ENCODE measurements at regions not wholly inside any gene's neighbourhood (a gene's known extent, or its start where the extent isn't known, plus 50 kb on each side); places are given as distances from the start of the nearest gene placed in this dataset.
"Not testable (repeated sequence)": the region's sequence is repeated elsewhere in the genome, so short reads cannot be mapped to it uniquely, and the experiment has no call there.

DNA sequence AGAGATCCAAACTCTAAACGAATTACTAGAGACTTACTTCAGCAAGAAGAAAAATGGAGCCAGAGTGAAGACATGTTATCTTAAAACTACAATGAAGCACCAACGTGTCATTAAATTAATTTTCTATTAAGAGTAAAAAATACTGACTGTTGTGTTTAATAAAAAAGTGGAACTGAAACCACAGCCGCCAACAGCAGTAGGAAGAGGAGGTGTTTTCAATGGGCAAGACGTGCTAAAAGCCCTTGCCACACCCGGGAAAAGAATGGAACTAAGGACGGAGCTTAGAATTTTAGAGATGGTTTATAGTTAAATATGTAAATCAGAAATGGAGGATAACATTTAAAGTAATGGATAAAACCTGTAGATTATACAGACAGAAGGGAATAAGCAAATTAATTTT lies 608.7 kb downstream of the TFAP2A start:
- no peak for DNase-seq

DNA sequence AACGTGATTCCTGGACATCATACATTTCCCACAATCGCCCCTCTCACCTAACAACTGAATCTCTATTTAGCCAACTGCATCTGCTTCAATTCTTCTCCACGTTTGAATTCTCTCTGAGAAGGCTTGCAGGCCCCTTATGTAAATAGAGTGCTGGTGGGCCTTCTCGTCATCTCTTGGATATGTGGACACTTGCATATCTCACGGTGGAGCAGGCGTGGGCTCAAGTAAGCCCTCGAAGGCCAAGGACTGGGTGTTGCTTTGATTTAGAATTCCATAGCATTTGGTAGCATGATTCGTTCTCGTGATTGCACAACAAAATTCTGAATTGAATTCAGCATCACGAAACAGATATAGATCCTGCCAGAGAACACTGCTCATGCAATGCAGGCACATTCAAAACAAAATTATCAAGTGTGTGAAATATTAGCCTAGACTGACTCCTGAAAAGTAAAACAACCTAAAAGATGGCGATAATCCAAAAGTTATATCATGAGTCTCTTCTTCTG lies 613.6 kb downstream of the TFAP2A start:
- DNase-seq: no peak

DNA sequence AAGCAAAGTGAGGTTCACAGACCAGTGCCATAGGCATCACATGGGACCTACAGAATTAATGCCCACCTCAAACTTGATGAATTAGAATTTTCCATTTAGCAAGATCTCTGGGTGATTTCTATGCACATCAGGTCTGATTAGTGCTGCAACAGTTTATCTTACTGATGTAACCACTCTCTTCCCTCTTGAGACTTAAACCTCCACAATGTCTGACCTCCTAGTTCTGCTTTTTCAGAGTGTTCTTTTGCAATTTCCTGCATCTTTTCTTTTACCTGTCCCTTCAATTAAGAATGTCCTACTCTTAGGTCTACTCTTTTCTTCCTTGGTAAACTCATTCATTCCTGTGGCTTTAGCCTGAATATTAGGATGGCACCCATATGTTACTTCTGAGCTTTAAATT lies 615.3 kb downstream of the TFAP2A start:
- DNase-seq: no peak

DNA sequence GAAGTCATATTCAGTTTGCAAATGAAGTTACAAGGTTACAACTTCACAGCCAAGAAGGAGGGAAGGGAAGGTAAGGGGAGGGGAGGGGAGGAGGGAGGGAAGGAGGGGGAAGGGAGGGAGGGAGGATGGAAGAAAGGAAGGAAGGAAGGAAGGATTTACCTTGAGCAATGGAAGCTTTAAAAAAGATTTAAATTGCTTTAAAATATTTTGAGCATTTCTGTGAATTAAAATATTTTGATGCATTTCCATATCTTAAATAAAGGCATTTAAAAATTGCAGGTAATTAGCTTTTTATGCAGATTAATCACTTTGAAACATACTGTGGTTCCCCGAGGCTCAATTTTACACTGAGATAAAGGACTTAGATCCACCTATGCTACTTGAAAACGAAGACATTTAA lies 618.0 kb downstream of the TFAP2A start:
- no peak for DNase-seq

DNA sequence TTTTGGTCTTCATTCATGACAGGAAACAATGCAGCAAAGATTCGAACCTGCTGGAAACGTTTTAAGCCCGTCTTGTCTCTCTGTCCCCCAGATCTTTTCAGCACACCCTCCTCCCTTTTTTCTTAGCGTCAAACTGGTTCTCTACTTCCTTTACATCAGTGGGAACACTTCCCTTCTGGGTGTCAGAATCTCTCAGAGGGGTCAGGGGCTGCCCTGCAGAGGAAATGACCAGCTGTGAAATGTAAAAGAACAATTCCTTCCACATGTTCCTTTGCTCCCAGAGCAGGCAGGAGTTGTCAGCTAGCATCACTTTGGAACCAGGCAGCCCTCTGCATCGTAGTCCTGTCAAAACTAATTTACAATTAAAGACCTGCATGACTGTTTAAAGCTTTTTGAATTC lies 619.0 kb downstream of the TFAP2A start:
- no peak for DNase-seq

DNA sequence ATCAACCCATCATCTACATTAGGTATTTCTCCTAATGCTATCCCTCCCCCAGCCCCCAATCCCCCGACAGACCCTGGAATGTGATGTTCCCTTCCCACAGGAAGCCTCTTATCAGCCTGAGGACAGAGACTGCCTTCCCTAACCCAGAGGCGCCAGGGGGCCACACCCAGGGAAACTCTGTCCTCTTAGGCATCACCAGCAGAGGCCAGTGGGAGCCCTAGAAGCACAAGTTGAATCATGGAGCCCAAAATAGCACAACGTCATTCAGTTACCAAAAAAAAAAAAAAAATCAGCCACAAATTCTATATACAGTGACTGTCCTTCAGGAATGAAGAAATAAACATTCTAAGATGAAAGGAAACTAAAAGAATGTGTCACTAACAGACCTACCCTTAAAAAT lies 625.7 kb downstream of the TFAP2A start:
- DNase-seq: no peak

DNA sequence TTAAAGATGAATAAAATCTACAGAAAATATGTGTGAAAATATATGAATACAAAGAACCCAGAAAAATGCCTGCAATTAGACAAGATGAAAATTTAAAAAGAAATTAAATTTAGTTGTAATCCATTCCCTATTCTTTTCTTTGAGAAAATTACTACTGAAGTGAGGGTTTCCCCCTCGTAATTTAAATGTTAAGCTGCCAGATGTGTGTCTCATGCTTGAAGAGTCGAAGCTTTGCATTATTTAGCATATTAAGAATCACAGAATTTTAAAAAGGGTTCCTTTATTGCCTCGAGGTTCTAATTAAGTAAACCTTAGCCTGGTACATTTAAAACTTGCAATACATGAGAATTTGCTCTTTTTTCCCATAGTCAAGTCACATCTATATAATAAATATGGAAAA lies 630.1 kb downstream of the TFAP2A start:
- no peak for DNase-seq

DNA sequence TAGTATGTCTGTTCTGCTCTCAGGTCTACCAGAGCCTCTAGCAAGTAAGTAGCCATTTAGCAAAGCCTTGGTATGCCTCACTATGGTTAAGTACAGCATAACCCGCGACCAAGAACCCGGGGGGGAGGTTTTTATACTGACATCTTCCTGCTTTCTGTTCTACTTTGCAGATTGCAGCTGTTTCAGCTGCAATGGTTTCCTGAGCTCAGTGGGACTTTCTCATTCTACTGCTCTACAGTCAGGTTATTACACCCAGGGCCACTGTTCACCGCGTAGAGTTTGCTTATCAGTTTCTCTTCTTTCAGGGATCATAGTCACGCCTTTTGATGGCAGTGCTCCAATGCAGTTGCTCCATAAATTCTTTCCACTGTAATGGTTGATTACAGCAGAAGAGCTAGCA lies 631.3 kb downstream of the TFAP2A start:
- no peak for DNase-seq

DNA sequence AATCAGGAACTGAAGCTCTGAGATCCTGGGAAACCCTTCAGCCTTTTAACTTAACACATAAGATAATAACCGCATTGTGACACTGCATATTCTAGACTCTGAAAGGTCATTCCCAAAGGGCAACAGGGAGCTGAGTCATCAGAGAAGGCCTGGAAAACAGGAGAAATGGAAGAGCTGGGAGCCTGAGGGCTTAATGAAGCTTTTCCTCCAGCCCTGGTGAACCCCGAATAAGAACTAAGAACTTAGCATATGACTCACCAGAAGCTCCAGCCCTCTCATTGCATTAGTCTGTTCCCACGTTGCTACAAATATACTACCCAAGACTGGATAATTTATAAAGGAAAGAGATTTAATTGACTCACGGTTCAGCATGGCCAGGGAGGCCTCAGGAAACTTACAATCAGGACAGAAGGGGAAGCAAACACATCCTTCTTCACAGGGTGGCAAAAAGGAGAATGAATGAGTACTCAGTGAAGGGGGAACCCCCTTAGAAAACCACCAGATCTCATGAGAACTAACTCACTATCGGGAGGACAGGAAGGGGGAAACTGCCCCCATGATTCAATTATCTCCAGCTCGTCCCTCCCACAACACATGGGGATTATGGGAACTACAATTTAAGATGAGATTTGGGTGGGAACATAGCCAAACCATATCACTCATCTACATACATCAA lies 648.5 kb downstream of the TFAP2A start:
- DNase-seq: peak; percentile 31

DNA sequence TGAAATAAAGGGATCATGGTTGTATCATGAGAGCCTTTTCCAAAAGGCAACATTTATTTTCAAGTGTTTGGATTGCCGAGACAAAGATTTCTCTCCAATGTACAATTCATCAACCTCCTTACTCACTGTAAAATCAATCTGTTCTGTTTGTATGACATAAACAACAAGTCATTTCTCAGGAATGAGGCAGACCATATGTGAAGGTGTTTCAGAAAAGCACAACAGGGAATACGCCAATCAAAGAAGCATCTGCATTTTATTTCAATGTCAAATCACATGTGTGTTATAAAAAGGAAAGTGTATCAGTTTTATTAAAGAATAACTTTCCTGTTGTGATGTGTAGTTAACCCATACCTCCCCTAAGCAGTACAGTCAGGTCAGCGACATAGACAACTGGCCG lies 653.7 kb downstream of the TFAP2A start:
- DNase-seq: no peak

DNA sequence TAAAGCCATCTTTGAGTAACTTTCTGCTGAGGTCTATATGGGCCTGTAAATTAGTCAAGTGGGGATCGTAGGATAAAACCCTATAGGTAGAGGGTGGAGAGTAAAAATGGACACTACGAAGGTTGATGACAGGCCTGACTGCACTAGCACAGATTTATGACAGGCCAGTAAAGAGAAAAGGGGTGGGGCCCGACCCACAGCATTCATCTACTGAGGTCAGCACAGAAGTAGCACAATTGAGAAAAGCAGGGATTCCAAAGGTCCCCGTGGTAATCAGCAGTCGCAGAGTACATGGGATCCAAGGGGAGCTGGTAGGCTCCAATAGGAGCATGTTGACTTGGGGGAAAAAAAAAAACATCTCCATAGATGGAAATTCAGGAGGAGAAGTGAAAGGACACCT lies 660.4 kb downstream of the TFAP2A start:
- no peak for DNase-seq

DNA sequence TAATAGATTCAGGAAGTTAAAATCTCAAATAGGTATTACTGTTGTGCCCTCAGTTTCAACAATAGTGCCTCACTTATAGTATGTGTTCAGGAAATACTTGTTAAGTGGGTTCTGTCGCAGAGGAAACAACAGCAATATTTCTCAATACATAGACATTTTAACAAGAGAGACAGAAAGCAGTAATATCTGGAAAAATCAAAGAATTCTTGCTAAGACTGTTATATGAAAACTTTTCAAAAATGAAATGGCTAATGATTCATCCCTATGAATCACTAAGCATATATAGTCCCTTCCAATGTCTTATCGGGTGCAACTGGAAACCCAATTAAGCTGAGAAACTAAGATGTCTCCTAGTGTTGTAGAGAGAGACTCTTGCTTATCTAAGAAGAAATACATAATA lies 668.9 kb downstream of the TFAP2A start:
- no peak for DNase-seq

DNA sequence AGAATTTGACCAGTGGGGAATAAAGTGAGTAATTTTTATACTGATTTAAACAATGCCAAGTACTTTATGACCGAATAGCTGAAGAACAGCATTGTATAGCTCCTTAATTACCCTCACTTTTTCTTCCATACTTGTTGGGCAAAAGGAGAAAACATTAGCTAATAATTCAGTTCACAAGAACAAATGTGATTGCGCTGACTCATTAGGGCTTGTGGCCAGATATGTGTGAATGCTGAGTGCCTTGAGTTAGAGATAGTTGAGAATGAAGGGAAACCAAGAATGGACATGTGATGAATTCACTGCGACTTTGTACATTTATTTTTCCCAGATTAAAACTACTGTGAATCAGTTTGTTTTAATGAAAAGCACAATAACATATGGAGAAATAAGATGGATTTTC lies 669.4 kb downstream of the TFAP2A start:
- no peak for DNase-seq

DNA sequence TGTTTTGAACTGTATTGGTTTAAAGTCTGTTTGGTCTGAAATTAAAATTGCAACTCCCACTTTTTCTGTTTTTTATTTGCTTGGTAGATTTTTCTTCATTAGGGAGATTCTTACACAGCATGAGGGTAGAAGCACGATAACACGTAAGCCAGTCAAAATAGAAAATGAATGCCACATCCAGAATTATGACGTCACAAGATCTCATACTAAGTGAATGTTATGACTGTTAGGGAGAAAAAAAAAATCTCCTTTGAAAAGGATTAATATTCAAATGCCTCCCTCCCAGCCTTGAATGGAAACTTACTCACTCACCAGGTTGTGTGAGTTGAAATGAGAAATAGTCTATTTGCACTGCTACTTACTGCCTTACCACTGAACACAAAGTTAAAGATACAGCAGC lies 670.8 kb downstream of the TFAP2A start:
- no peak for DNase-seq

DNA sequence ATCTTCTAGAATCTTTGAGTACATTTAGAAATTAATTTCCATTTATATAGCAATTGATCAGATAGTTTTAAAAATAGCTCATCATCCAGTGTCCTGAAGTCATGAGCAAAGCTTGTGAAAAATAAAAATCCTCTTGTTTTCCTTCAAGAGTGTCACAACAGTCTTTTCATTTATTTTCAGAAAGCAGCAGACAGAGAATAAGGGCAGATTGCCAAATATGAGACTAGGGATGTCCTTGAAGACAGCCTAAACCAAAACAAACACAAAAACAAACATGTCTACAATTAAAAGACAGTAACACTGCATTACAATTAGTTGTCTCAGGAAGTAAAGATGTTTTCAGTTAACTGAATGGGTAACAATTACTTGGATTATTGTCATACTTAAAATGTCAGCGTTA lies 682.8 kb downstream of the TFAP2A start:
- no peak for DNase-seq

DNA sequence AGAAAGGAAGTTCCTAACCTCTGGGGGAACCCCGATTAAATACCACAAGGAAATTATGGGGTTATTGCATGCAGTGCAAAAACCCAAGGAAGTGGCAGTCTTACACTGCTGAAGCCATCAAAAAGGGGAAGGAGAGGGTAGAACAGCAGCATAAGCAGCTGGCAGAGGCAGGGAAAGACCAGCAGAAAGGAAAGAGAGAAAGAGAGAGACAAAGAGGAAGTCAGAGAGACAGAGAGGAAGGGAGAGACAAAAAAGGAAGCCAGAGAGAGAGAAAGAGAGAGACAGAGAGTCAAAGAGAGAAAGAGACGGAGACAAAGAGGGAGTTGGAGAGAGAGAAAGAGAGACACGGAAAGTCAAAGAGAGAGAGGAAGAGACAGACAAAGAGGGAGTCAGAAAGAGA lies 689.1 kb downstream of the TFAP2A start:
- not testable (repeated sequence) for DNase-seq

DNA sequence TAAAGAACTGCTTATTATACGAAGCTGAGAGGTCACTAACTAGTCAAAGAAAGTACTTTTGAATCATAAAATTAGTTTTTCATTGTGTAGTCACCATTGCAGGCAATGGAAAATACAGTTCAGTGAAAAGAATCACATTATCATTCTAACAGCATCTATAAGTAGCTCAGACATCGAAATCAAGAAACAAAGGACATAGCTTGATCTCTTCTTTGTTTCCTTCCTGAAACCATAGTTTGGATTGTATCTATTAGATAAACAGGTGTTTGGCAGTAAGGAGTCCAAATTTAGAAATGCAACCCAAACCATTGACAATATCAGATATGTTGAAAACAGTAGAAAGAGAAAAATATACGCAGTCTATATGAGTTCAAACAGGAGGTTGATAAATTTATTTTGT lies 697.3 kb downstream of the TFAP2A start:
- no peak for DNase-seq

DNA sequence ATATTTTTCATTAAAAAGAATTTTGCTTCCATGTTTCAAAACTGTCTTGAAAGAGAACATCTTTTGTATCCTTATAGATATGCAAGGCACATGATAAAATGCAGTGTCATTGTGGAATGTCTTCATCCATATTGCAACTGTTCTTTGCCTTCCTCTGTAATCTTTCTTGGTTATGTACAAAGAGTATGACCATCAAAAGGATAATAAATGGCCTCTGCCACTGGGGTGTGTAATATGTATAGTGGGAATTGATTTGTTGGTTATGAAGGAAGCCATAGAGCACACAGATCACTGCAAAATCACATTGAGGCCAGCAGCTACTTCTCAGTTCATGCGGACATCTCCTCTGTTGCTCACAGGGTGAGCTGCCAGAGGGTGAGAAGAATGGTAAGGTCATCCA lies 703.5 kb downstream of the TFAP2A start:
- DNase-seq: no peak

DNA sequence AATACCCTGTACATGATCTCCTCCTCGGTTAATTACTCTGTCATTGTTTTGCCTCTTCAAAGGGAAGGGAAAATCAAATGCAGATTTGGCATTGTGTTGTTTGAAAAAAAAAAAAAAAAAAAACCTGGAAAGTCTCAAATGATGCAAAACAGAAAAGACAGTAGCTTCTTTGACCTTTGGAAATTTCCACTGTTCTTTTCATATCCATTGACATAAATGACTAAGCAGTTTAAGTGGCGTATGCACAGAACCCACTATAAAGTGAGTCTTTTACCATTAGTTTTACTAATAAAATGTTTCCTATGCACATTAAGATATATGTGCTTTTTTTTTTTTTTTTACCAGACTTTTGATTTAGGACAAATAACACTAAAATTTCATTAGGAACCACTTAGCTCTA lies 704.3 kb downstream of the TFAP2A start:
- DNase-seq: no peak

DNA sequence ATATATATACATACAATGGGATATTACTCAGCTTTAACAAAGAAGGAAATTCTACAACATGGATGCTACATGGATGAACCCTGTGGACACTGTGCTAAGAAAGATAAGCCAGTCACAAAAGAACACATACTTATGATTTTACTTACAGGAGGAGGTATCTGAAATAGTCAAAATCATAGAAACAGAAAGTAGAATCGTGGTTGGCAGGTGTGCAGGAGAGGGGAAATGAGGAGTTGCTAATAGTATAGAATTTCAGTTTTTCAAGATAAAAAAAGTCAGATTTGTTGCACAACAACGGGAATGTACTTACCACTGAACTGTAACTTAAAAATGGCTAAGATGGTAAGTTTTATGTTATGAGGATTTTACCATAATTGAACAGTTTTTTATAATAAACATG lies 706.3 kb downstream of the TFAP2A start:
- no peak for DNase-seq

DNA sequence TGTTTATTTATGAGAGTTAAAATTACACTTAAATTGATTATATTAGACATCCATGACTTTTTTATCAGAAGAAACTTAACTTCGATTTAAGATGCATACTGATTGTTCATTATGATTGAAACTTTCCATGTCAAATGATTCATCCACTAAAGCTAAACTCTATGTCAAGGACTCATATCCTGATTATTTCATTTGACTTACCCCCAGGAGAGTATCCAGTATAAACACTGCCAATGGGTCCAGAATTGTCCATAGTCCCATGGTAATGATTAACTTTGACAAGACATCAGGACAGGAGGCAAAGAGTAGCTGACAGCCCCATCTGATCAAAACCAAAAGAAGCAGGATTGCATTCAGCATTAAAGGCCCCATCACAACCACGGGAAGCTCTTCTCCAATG lies 709.9 kb downstream of the TFAP2A start:
- DNase-seq: no peak

DNA sequence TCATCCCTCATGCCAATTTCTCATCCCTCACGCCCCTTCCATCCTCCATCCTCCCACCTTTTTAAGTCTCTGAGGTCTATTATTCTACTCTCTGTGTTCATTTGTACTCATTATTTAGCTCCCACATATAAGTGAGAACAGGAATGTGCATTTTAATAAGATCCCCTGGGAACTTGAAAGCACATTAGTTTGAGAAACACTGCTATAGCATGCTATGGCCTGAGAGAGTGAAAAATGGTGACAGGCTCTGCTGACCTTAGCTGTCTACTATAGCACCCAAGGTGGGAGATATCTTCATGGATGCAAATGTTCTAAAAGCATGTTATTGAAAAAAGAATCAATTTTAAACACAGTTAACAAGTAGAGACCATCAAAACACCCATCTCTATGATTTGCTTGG lies 712.0 kb downstream of the TFAP2A start:
- no peak for DNase-seq

DNA sequence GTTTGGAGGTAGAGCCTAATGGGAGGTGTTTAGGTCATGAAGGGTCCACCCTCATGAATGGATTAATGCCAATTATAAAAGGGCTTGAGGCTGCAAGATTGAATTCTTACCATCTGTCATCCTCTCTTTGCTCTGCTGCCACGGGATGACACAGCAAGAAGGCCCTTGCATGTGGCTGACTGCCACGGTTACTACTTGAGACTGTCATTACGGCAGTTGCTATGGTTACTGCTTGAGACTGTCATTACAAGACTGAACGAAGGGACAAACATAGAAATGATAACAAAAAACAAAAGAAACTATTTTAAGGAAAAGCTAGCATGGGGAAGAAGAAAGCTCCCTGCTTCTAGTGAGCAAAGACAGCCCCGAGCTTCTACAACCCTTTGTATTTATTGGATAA lies 715.0 kb downstream of the TFAP2A start:
- no peak for DNase-seq

DNA sequence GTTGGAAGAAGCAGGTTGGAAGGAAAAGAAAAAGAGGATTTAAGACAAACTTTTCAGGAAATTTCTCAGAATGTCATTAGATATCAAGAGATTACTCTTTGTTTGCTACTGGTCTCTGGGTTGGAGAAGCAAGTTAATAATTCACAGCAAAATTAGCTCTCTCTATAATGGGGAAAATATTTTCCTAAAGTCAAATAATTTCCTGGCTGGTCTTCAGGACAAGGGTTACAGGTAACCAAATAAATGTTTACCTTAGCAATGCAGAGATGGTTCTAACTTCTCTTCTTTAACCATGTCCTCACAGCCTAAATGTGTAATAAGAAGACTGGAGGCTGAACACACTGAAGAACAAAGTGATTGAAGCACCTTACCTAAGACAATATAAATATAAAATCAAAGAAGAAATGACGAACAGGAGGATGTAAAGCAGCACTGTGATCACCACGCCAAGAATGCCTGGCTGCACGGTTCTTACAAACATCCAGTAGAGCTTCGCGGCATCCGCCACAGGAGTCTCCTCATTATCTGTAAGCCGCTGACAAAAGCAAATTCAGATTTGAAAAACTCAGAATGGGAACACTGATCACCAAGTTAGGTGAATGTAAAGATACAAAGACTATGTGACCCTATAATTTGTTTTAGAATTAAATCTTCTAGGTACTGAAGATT lies 717.5 kb downstream of the TFAP2A start:
- DNase-seq: no peak

DNA sequence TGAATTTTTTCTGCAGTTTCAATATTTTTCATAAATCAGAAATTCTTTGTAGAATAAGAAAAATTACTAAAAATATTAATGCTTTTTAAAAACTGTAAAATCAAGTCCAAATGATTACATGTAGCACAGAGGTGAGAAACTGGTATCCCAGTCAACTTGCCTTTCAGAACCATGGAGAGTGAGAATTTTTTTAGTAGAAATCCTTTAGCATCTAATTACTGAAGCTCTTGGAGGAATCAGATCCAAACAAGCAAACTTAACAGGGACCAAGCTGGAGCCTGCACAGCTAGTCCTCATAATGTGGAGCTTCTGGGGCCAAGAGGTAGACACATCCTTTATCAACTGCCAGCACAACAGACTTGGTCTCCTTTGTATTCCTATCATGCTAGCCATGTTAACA lies 724.5 kb downstream of the TFAP2A start:
- DNase-seq: no peak

Measured in fibroblast of skin of scalp (primary cell).